Muscle layer of duodenum (tissue), 2 donors: ENCODE measurements at regions not wholly inside any gene's neighbourhood (a gene's known extent, or its start where the extent isn't known, plus 50 kb on each side); places are given as distances from the start of the nearest gene placed in this dataset.

Experiments used
- H3K27ac ChIP-seq: one replicate; pipeline ENCODE4 v1.7.0; 2013; ENCODE audit warnings: mild to moderate bottlenecking, low read length
- H3K27me3 ChIP-seq: one replicate; pipeline ENCODE4 v1.7.0; 2013; ENCODE audit warnings: low read depth, mild to moderate bottlenecking, control low read depth, low read length
- H3K36me3 ChIP-seq, 2 donors: one replicate each; pipeline ENCODE4 v1.7.0; 2013; ENCODE audit warnings: low read length in 2 of 2, control low read depth in 1 of 2, mild to moderate bottlenecking in 1 of 2; ENCODE audit not compliant: insufficient read depth in 2 of 2, control insufficient read depth in 1 of 2
- H3K4me1 ChIP-seq, 2 donors: one replicate each; pipeline ENCODE4 v1.7.0; 2013; ENCODE audit warnings: low read length in 2 of 2, mild to moderate bottlenecking in 2 of 2, control low read depth in 1 of 2, moderate library complexity in 1 of 2; ENCODE audit not compliant: insufficient read depth in 2 of 2, control insufficient read depth in 1 of 2
- H3K4me3 ChIP-seq, 2 donors: one replicate each; pipeline ENCODE4 v1.7.0; 2013; ENCODE audit warnings: low read length in 2 of 2, low read depth in 1 of 2, mild to moderate bottlenecking in 1 of 2
- H3K9me3 ChIP-seq, 2 donors: one replicate each; pipeline ENCODE4 v1.7.0; 2013; ENCODE audit warnings: low read length in 2 of 2, control low read depth in 1 of 2, mild to moderate bottlenecking in 1 of 2; ENCODE audit not compliant: control insufficient read depth in 1 of 2
- donor health status: healthy.

GRCh38 chr16:74202009-74202408 lies 94.6 kb upstream of the PSMD7 start:
- H3K4me3 ChIP-seq: no peak overlapping the region
- H3K9me3 ChIP-seq: no peaks in the 10 kb centered on the region
- H3K36me3 ChIP-seq: no peaks in the 10 kb centered on the region
- peaks cover 0 to 5% of the 10 kb centered on the region in 2 donors for H3K4me1 ChIP-seq
- H3K27ac ChIP-seq: no peak overlapping the region
- no peaks in the 10 kb centered on the region for H3K27me3 ChIP-seq

- H3K27me3 ChIP-seq: no peaks in the 10 kb centered on the region
- no peaks in the 10 kb centered on the region for H3K36me3 ChIP-seq
- H3K4me3 ChIP-seq: no peak overlapping the region
- no peaks in the 10 kb centered on the region for H3K9me3 ChIP-seq
- H3K4me1 ChIP-seq: peaks cover 0 to 5% of the 10 kb centered on the region in 2 donors
- H3K27ac ChIP-seq: no peak overlapping the region
Measured at GRCh38 chr16:74201576-74201975, 95.0 kb upstream of the PSMD7 start.

- no peaks in the 10 kb centered on the region for H3K9me3 ChIP-seq
- H3K27me3 ChIP-seq: no peaks in the 10 kb centered on the region
- H3K36me3 ChIP-seq: no peaks in the 10 kb centered on the region
- H3K27ac ChIP-seq: no peak overlapping the region
- H3K4me1 ChIP-seq: peaks cover 0 to 5% of the 10 kb centered on the region in 2 donors
- H3K4me3 ChIP-seq: no peak overlapping the region
Measured at GRCh38 chr16:74200921-74201320, 95.7 kb upstream of the PSMD7 start.

GRCh38 chr16:74199842-74200124 lies 96.8 kb upstream of the PSMD7 start:
- no peaks in the 10 kb centered on the region for H3K9me3 ChIP-seq
- no peaks in the 10 kb centered on the region for H3K27me3 ChIP-seq
- no peak overlapping the region for H3K27ac ChIP-seq
- H3K36me3 ChIP-seq: no peaks in the 10 kb centered on the region
- no peak overlapping the region for H3K4me3 ChIP-seq
- peaks cover 0 to 5% of the 10 kb centered on the region in 2 donors for H3K4me1 ChIP-seq

- Histone ChIP-seq H3K4me1 (peaks cover 0 to 5% of the 10 kb centered on the region in 2 donors), H3K9me3 (no peaks in the 10 kb centered on the region), H3K4me3 (no peak overlapping the region), H3K36me3 (no peaks in the 10 kb centered on the region), H3K27ac (no peak overlapping the region), H3K27me3 (no peaks in the 10 kb centered on the region)
Measured at GRCh38 chr16:74199066-74199841, 97.4 kb upstream of the PSMD7 start.

- no peaks in the 10 kb centered on the region for H3K36me3 ChIP-seq
- H3K27me3 ChIP-seq: no peaks in the 10 kb centered on the region
- H3K4me1 ChIP-seq: no peaks in the 10 kb centered on the region
- H3K4me3 ChIP-seq: no peak overlapping the region
- no peaks in the 10 kb centered on the region for H3K9me3 ChIP-seq
- H3K27ac ChIP-seq: no peak overlapping the region
Measured at GRCh38 chr16:74192281-74192797, 104.3 kb upstream of the PSMD7 start.

GRCh38 chr16:74190292-74190691 lies 106.3 kb upstream of the PSMD7 start:
- no peaks in the 10 kb centered on the region for H3K9me3 ChIP-seq
- no peaks in the 10 kb centered on the region for H3K27me3 ChIP-seq
- no peak overlapping the region for H3K4me3 ChIP-seq
- H3K4me1 ChIP-seq: no peaks in the 10 kb centered on the region
- H3K36me3 ChIP-seq: no peaks in the 10 kb centered on the region
- no peak overlapping the region for H3K27ac ChIP-seq

GRCh38 chr16:74188856-74189255 lies 107.8 kb upstream of the PSMD7 start:
- H3K27ac ChIP-seq: no peak overlapping the region
- no peaks in the 10 kb centered on the region for H3K9me3 ChIP-seq
- no peaks in the 10 kb centered on the region for H3K4me1 ChIP-seq
- no peaks in the 10 kb centered on the region for H3K36me3 ChIP-seq
- H3K27me3 ChIP-seq: no peaks in the 10 kb centered on the region
- no peak overlapping the region for H3K4me3 ChIP-seq

GRCh38 chr16:74186561-74186971 lies 110.0 kb upstream of the PSMD7 start:
- Histone ChIP-seq H3K27ac (no peak overlapping the region), H3K9me3 (peaks cover 3 to 4% of the 10 kb centered on the region in 2 donors), H3K36me3 (no peaks in the 10 kb centered on the region), H3K27me3 (no peaks in the 10 kb centered on the region), H3K4me3 (no peak overlapping the region), H3K4me1 (no peaks in the 10 kb centered on the region)

GRCh38 chr16:74184839-74185238 lies 111.8 kb upstream of the PSMD7 start:
- no peak overlapping the region for H3K27ac ChIP-seq
- no peaks in the 10 kb centered on the region for H3K4me1 ChIP-seq
- no peaks in the 10 kb centered on the region for H3K36me3 ChIP-seq
- H3K4me3 ChIP-seq: no peak overlapping the region
- H3K27me3 ChIP-seq: no peaks in the 10 kb centered on the region
- peaks cover 4% of the 10 kb centered on the region in 2 donors for H3K9me3 ChIP-seq

GRCh38 chr16:74183601-74184360 lies 112.8 kb upstream of the PSMD7 start:
- Histone ChIP-seq H3K9me3 (peaks cover 4% of the 10 kb centered on the region in 2 donors), H3K4me3 (no peak overlapping the region), H3K36me3 (no peaks in the 10 kb centered on the region), H3K4me1 (no peaks in the 10 kb centered on the region), H3K27me3 (no peaks in the 10 kb centered on the region), H3K27ac (no peak overlapping the region)
